ENCODE measurements at regions not wholly inside any gene's neighbourhood (a gene's known extent, or its start where the extent isn't known, plus 50 kb on each side); places are given as distances from the start of the nearest gene placed in this dataset.

DNA sequence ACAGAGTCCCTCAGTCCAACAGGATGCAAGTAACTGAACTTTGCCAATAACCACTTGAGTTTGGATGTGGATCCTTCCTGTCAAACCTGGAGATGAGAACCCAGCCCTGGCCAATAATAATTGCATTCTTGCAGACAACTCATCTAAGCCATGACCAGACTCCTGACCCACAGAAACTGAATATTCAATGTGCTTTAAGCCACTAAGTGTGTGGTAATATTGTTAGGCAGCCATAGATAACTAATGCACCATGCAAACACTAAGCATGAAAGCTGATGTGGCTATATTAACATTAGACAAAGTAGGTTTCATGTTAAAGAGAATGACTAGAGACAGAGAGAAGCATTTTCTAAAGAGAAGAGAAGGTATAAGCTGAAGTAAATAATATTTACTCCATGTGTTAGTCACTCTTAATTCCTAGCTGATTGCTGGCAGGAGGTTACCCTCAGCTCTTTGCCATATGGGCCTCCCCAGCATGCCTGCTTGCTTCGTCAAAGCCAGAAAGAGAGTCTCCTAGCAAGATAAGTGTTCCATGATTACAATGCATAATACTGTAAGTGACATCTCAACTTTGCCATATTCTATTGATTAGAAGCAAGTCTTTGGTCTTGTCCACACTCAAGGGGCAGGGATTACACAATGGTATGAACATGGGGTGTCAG lies 276.4 kb upstream of the PLXNA2 start:
- no peak for DNase-seq

DNA sequence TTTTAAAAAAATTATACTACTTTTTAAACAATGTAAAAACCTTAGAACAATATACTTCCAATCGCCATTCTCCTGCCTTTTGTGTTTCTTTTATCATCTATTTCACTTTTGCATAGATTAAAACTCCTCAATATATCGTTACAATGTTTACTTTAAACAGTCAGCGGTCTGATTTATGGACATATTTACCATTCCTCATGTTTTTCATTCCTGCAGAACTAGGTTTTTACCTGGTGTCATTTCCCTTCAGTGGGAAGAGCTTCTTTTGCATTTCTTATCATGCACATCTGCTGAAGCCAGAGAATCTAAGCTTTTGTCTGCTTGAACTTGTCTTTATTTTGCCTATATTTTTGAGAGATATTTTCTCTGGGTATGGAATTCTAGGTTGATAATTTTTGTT lies 277.4 kb upstream of the PLXNA2 start:
- DNase-seq, result no peak

DNA sequence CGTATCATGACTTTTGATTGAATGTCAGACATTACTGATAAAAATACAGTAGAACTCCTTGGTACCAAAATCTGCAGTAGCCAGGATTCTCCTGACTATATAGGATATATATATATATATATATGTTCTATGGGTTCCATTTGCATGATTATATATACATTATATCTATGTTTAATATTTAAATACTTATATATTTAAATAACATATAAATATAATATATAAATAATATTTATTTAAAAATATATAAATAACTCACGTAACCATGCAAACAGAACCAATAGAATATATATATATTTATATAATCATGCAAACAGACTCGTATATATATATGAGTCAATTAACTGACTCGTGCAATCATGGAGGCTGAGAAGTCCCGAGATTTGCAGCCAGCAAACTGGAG lies 278.8 kb upstream of the PLXNA2 start:
- no peak for DNase-seq

DNA sequence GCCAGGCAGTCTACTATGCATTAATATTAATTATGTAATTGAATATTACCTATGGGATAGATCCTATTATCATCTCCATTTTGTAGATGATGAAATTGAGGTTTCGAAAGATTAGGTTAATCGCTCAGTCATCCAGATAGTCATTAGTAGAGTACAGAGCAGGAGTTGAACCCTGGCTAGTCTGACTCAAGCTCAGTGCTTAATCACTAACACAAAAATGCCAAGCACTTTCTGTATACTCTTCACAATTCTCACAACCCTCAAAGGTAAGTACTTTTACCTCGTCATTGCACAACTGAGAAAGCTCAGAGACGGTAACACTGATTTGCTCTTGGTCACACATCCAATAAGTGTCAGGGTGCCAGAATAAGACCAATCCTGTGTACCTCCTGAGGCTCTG lies 280.2 kb upstream of the PLXNA2 start:
- DNase-seq, result no peak

DNA sequence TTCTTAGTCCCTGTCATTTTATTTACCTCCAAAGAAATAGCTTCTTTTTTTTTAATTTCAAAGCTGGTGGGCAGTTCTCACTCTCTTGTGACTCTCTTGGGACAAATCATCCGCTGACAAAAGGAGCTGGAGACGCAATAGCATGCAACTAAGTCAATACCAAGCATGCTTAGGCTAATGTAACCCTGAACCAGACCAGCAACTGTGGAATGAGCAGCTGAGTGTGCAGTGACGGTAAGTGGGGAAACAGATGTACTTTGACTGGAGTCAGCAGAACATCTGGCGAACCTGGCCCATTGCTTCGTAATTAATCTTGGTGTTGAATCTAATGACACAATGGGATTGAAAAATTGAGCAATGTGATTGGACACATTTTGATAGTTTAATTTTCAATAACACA lies 280.7 kb upstream of the PLXNA2 start:
- no peak for DNase-seq

DNA sequence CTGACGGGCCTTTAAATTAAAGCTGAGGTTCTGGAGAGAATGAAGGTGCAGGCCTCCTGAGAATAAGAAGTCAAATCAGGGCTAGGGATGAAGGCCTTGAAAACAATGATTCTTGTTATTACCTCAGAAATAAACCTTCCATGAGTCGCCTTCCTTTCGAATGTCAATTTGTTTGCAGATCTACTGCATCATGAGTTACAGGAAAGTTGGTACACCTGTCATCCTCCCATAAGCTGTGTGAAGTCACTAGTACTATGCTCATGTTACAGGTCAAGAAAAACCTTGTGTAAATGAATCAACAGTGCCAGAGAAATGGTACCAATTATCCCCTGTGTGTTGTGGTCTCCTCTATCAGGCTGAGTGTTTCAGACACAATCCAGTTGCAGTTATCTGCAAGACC lies 281.2 kb upstream of the PLXNA2 start:
- DNase-seq, result no peak

DNA sequence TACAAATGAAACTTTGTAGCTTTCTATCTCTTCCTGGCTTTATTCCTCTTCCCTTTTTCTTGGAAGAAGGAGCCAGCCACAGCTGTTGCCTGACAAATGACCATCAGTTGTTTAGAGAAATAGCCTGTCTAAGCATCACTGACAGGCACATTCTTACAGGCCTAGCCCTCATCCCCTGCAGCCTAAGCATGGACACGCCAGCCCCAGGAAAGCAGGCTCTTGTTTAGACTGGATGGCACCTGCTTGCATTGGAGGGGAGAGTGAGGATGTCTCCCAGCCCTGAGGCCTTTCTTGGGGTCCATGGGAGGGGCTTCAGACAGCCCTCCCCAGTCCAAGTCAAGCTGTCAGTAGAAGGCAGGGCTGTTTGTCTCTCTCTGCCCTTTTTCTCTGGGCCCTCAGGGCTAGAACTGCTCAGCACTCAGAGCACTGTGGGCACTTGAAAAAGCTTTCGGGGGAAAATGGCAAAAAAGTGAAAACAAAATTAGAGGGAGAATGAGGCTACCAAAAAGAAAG lies 282.5 kb upstream of the PLXNA2 start:
- no peak for DNase-seq

DNA sequence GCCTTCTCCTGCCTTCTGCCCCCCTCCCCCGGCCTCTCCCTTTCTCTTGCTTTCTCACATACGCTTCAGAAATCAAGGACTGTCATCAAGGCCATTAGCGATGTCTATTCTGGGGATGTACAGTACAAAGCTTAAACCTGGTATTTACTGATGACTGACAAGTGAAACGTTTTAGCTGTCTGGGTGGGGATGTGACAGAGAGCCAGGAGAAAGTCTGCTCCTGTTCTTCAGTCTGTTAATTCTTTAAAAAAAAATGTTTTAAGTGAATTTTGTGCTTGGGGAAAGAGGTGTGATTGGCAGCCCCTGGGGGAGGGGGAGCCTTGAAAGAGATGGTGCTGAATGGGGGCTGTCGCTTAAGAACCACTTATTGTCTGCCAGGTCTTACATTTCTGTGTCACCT lies 283.0 kb upstream of the PLXNA2 start:
- no peak for DNase-seq

DNA sequence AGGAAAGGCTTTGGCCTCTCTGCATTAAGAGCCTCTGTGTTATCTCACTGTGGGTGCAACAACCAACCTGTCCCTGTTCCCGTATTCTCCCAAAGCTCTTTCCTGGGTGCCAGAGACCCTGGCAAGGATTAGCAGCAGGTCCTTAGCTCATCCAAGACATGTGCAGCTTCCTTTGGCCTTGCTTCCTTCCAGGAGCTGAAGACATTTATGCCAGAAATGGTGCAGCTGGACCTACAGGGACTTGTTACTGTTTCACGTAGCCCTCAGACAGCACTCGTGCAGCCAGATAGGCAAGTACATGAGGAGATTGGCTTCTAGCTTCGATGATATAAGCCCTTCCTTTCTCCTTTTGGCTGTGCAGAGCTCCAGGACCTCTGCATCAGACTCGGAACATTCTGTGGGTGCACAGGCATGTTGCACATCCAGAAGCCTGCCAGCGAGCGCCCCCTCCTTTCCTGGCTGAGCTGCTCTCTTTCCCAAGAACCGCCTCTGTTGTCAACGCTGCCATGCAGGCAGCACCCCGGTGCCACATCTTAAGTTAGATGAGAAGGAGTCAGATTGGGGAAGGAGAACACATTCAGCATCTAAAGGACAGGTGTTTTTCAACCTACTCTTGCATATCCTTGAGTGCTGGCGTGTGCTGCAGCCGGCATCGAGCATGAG lies 284.5 kb upstream of the PLXNA2 start:
- no peak for DNase-seq

DNA sequence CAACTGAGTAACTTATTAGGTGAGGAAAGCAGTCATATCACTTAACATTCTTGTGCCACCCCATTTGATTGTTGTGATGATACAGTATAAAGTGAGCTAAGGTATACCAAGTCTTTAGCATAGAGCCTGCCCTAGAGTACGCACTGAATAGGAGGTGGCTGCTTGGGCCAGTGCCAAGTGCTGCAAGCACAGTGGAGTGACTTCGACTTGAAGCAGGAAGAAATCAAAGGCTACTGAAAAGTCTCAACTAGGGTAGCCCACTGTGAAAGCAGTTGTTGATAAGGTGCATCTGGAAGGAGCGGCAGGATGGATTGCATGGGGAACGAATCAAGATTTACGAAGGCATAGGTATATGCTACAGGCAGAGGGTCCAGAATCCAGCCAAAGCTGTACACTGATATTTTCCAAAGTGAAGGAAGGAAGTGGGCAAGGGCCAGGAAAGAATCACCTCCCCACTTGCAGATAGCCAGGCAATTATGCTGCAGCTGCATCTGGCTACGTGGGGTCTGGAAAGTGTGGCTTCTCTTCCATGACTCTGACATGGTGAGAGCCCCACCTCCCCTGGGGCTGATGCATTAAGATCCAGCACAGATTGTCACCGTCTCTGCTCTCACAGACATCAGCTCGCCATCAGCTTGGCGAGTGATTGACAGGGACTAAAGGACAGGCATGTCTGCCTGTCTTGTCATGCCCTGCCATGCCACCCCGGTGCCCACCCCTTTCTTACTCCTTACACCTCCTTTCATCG lies 287.0 kb upstream of the PLXNA2 start:
- no peak for DNase-seq

DNA sequence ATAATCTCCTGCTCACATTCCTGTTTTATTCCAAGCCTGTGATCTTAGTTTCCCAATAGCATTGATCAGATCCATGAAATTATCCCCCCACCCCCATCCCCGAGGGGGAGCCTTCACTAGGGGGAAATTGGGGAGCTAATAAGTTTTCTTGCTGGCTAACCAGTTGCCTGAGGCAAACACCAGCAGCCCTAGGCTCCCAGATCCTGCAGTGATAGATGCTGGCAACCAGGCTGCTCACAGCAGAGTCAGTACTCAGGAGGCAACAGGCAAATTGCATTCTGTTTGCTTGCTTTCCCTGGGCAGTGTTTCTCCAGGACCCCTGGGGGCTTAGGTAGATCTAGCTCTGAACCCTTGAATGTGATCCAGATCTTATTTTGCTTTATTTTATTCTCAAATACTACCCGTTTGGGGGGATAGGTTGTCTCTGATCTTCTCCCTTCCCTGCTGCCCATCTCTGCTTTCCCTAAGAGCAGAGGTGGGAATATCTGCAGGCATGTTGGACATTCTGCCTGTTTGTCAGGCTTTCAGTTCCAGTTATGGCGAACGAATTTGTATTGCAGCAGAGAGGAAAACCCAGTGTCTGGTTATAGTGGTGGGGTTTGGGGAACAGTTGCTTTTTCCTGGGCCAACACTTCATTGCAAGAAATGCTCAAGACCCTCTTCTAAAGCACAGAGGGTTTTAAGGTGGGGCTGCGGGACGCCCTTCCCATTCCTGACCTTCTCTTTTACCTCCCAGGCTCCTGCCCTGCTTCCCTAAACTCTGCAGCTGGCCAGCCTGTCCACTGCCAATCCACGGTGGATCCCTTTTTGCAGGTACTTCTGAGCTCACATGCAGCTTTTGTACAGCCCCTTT lies 289.8 kb upstream of the PLXNA2 start:
- no peak for DNase-seq

DNA sequence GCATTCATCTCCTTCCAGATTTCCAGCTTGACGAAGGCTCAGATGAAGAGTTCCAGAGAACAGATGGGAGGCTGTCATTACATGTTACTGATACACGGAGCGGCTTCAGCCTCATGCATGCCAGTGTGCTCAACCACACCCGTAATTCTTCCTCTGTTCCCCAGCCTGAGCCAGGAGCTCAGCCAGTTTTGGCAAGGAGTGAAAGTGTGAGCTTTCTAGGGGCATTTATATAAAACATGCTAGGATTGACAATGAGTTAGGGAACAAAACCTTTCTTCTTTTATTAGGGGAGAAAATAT lies 290.4 kb upstream of the PLXNA2 start:
- DNase-seq, result no peak

DNA sequence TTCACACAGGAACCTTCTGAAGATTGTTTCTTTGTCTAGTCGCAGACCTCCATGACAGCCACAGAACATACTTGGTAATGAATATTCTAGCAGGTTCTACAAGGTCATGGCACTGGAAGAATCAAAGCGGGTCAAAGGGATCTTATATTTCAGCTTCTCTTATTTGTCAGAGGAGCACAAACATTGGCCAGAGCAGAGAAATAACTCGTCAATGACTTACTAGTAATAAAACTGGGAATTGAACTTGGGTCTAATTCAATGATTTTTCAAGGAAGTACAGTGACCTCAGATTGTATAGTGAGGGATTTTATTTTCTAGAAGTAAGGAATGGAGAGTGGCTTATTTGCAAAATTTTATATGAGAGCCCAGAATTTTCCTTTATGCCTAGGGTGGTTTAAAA lies 290.8 kb upstream of the PLXNA2 start:
- no peak for DNase-seq

DNA sequence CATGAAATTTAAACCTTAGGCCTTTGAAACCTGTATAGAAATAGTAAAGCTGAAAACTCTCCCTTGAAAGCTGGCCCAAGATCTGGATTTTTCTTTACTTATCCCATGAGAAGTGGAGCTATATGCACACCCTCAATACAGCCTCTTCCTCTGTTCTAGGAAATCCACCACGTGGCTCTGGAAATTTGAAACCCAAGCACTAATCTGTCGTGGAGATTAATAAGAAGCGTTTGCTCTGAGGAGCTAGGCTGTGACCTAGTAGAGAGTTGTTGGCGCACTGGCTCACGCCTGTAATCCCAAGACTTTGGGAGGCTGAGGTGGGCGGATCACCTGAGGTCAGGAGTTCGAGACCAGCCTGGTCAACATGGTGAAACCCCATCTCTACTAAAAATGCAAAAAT lies 291.3 kb upstream of the PLXNA2 start:
- DNase-seq, result no peak

DNA sequence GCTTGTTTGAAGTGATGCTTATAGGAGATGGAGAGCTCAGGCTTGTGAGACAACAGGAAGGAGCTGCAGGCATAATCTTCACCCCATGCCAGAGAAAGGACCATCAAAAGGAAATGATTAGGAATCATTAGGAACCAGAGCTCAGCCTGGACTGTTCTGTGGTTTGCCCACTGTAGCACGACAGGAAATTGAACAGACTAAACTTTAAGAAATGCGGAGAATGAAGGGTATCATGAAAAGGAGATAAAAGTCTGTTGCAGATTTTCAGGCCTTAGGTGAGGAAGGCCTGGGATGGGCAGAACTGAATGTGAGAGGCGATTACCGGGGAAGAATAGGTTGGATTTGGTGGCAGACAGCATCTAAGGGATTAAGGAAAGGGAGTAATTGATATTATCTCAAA lies 292.0 kb upstream of the PLXNA2 start:
- DNase-seq, result no peak

DNA sequence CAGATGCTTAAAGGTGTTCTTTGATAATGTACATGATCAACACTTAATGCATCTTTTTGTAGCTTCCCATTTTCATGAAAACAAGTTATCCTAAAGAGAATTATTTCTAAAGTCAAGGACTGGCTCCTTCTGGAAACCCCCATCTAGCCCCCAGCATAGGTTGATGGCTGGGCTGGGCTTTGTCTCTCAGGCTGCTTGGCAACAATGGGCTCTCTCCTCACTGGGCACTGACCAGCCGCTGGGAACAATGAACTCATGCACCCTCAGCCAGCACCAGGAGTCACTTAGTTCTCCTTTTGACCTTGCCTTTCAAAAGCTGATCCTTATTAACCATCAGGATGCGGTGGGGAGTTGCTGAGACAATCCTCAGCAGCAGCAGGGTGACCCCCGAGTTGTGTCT lies 293.0 kb upstream of the PLXNA2 start:
- no peak for DNase-seq

DNA sequence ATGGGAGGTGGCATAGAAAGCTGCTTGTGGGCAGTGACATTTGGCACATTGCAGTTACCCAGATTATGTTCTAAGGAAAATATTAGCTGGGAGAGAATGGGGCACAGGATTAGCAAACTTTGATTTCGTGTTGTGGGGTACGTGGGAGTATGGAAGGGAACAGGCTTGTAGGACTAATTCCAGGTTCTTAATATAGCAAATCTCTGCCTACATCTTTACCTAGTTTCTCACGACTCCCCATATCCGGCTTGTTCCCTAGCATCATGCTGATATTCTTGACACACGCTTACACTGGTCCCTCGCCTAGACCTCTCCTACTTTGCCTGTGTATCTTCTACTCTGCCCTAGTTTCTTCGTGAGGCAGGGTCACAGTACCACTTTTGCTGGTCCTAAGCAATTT lies 293.9 kb upstream of the PLXNA2 start:
- DNase-seq, result no peak

DNA sequence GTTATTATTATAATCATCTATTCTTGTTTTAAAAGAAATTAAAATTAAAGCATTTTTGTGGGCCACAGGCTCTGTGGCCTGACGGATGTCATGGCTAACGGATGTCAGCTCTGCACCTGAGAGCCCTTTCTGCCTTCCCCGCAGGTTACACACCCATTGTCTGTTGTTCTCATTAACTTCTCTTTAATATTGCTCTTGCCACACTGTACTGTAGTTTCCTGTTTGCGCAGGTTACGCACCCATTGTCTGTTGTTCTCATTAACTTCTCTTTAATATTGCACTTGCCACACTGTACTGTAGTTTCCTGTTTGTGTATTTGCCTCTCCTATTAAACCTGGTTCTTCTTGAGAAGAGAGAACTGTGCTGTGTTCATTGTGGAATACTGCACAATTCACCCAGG lies 294.4 kb upstream of the PLXNA2 start:
- DNase-seq, result no peak

DNA sequence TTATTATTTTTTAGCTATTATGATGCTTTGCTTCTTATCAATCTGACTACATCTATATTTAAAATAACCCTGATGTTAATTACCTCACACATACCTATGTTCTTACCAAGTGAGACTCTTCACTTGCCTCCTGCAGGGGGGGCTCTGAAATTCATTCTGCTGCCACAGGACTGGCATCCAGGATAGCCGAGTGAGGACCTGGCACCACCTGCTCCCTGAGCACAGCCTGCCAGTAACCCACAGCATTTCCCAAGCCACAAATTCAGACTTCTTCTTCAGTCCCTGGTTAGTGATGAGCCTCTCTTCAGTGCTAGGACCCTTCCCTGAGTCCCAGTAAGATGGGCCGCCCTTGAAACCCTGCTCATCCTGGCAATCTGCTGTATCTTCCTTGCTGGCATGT lies 296.5 kb upstream of the PLXNA2 start:
- no peak for DNase-seq

DNA sequence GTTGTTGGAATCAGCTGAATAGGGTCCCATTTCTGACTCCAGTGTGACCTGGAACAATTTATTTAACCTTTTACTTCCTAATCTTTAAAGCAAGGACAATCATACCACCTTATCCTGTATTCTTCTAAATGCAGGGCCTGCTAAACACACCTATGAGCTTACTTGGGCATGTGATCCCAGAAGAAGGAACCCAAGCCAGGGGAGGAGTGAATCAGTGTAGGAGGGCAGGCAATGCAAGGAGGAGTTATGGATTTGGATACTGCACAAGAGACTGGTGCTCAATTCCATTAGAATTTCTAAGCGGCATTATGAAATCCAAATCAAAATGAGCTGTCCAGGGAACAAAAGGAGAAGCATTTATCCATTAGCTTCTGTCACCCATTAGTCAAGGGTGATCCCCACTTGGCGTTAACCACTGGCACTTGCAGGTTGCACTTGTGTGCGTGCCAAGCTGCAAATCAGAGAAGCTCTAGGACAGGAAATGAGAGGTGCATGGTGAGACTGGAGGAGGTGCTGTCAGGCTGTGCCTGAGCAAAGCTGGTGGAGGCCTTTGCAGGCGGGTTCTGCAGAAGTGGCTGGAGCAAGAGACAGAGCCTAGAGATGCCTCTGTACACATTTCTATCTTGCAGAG lies 297.2 kb upstream of the PLXNA2 start:
- no peak for DNase-seq

DNA sequence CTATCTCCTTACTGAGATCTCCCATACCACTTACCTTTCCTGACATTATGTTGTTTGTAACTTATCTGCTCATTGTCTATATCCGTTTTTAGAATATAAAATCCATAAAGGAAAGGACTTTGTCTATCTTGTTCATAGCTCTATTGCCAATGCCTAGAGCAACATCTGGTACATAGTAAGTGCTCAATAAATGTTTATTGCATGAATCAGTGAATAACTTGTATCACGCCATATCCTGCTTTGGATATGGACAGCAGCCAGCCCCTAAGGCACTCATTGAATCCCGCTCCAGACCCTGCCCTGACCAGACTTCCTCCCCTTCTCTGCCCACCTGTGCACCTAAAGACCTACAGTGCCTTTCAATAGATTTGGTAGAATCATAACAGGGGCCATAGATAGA lies 298.1 kb upstream of the PLXNA2 start:
- no peak for DNase-seq

DNA sequence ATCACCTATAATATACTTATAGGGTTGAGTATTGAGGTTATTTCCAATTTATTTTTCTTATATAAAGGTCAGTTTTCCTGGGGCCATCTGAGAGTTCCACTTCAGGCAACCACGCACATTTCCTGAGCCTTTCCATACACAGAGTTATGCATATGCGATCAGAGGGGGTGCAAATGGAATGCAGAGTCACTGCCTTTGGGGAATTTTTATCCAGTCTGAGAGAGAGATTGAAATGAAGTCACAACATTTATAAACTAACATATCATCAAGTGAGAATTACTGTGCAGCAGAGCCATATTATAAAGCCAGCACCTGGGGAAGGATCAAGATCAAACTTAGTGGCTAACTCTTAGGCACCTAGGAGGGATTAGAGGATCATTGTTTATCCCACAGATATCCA lies 299.9 kb upstream of the PLXNA2 start:
- no peak for DNase-seq

DNA sequence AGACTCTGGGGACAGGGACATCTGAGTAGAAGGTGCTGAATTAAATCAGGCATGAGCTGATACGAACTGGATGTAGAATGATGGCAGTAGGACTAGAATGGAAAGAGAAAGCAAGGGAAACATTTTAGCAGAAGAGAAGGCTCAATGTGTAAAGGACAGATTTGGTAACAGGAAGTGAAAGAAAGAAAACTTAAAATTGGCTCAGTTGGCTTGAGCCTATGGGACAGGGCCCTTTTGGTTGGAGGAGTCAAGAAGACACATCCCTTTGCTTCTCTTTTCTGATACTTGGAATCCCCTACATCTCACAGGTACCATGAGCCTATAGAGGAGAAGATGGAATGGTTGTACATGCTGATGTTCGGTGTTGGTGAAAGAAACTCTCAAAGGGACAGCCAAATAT lies 300.6 kb upstream of the PLXNA2 start:
- DNase-seq, result no peak

All from NCI-H2081 treated with DMSO at 0.1 percent for 48 hours (cell line).